HG03135 (cell line): ENCODE measurements at regions not wholly inside any gene's neighbourhood (a gene's known extent, or its start where the extent isn't known, plus 50 kb on each side); places are given as distances from the start of the nearest gene placed in this dataset.

Experiments used
- ATAC-seq: cut with Tn5 transposase; IDR thresholded peaks from one replicate; pipeline ENCODE4 v1.9.1; 2021; ENCODE audit warnings: mild to moderate bottlenecking, moderate library complexity; ENCODE audit not compliant: unreplicated experiment

- ATAC-seq, result no peak
Observed at GRCh38 chr2:74735009-74735408, 81.0 kb downstream of the SEMA4F start.

- no peak for ATAC-seq
Observed at GRCh38 chr2:74735564-74735963, 81.5 kb downstream of the SEMA4F start.

GRCh38 chr2:74736589-74736988 is 82.5 kb downstream of the SEMA4F start:
- no peak for ATAC-seq

- no peak for ATAC-seq
Observed at GRCh38 chr2:74738586-74738985, 84.5 kb downstream of the SEMA4F start.

- ATAC-seq, result no peak
Observed at GRCh38 chr2:74739129-74739528, 85.1 kb downstream of the SEMA4F start.

GRCh38 chr2:74739733-74740241 is 85.7 kb downstream of the SEMA4F start:
- ATAC-seq, result no peak

- no peak for ATAC-seq
Observed at GRCh38 chr2:74740395-74740740, 86.3 kb downstream of the SEMA4F start.

GRCh38 chr2:74740741-74741431 is 86.8 kb downstream of the SEMA4F start:
- ATAC-seq, result no peak

GRCh38 chr2:74741629-74742028 is 87.6 kb downstream of the SEMA4F start:
- ATAC-seq, result no peak

GRCh38 chr2:74742471-74742870 is 88.4 kb downstream of the SEMA4F start:
- no peak for ATAC-seq

GRCh38 chr2:74743039-74743438 is 89.0 kb downstream of the SEMA4F start:
- ATAC-seq, result no peak

GRCh38 chr2:74743778-74744177 is 89.7 kb downstream of the SEMA4F start:
- ATAC-seq, result no peak

GRCh38 chr2:74744731-74745515 is 89.0 kb upstream of the HK2 start:
- no peak for ATAC-seq

GRCh38 chr2:74745766-74746165 is 88.2 kb upstream of the HK2 start:
- ATAC-seq, result no peak

- ATAC-seq, result no peak
Observed at GRCh38 chr2:74746480-74746879, 87.4 kb upstream of the HK2 start.

- no peak for ATAC-seq
Observed at GRCh38 chr2:74747411-74748080, 86.4 kb upstream of the HK2 start.

- no peak for ATAC-seq
Observed at GRCh38 chr2:74748665-74749064, 85.3 kb upstream of the HK2 start.

GRCh38 chr2:74749432-74749831 is 84.5 kb upstream of the HK2 start:
- ATAC-seq, result no peak

GRCh38 chr2:74751981-74752851 is 81.7 kb upstream of the HK2 start:
- no peak for ATAC-seq

GRCh38 chr2:74755386-74755785 is 78.5 kb upstream of the HK2 start:
- ATAC-seq, result no peak

- ATAC-seq, result no peak
Observed at GRCh38 chr2:74756356-74756890, 77.5 kb upstream of the HK2 start.
